ENCODE measurements at regions not wholly inside any gene's neighbourhood (a gene's known extent, or its start where the extent isn't known, plus 50 kb on each side); places are given as distances from the start of the nearest gene placed in this dataset.

DNA sequence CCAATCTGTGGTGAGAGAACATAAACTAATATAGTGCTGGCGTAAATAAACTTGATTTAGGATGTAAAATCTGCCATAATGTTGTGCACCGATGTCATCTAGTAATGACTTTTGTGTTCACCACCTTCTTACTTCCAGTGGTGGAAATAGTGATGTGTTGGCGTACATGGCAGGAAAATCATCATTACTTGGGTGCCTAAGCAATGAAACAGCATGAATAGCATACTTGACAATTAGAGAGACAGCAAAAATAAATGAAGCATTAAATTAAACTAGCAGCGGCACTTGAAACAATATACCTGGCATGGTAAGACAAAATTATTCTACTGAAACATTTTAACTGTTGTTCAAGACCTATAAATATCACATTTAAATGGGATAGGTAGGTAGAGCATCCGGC lies 73.2 kb upstream of the DSC1 start:
- DNase-seq (ENCODE audit: extremely low spot score), result no peak
- POLR2A ChIA-PET, result no interaction called here
- CTCF ChIA-PET, result no interaction called here
- TF ChIP-seq ELF4 (IDR thresholded peaks at IDR 0.05) (no peak), ARNT (IDR thresholded peaks at IDR 0.05) (no peak), FOXM1 (IDR thresholded peaks at IDR 0.05; ENCODE audit: borderline replicate concordance) (no peak), CTBP1 (IDR thresholded peaks at IDR 0.05; ENCODE audit: borderline replicate concordance) (no peak), BHLHE40 (IDR thresholded peaks at IDR 0.05; ENCODE audit: borderline replicate concordance) (no peak), SP1 (IDR thresholded peaks at IDR 0.05) (no peak), LEF1 (IDR thresholded peaks at IDR 0.05; ENCODE audit: borderline replicate concordance) (no peak), TARDBP (IDR thresholded peaks at IDR 0.05) (no peak), NFRKB (IDR thresholded peaks at IDR 0.05) (no peak), L3MBTL2 (conservative IDR thresholded peaks at IDR 0.05) (no peak), FOXK2 (IDR thresholded peaks at IDR 0.05) (no peak), SUZ12 (IDR thresholded peaks at IDR 0.05) (no peak), FOXA1 (IDR thresholded peaks at IDR 0.05) (no peak), ZNF384 (IDR thresholded peaks at IDR 0.05) (no peak), HDGF (IDR thresholded peaks at IDR 0.05; ENCODE audit: borderline replicate concordance) (no peak)
- TF ChIP-seq, protein P1, sequence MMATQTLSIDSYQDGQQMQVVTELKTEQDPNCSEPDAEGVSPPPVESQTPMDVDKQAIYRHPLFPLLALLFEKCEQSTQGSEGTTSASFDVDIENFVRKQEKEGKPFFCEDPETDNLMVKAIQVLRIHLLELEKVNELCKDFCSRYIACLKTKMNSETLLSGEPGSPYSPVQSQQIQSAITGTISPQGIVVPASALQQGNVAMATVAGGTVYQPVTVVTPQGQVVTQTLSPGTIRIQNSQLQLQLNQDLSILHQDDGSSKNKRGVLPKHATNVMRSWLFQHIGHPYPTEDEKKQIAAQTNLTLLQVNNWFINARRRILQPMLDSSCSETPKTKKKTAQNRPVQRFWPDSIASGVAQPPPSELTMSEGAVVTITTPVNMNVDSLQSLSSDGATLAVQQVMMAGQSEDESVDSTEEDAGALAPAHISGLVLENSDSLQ (IDR thresholded peaks at IDR 0.05), result no peak

DNA sequence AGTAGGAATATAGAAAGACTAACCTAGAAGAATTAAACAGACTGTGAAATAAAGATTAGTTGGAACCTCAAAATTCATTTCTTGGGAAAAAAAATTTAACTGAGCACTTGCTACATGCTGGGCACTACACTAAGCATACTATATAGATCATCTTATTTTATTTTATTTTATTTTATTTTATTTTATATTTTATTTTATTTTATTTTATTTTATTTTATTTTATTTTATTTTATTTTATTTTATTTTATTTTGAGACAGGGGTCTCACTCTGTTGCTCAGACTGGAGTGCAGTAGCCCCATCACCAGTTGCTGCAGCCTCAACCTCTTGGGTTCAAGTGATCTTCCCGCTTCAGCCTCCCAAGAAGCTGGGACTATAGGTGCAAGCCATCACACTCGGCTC lies 74.5 kb upstream of the DSC1 start:
- CTCF ChIA-PET, result interaction anchor here (0.6 kb wide), 1 partner anchor 265 kb away, joined by 3 read pairs; no protein-coding TSS in a partner anchor
- POLR2A ChIA-PET, result no interaction called here
- TF ChIP-seq FOXK2 (IDR thresholded peaks at IDR 0.05), result no peak
- no peak for DNase-seq (ENCODE audit: extremely low spot score)

DNA sequence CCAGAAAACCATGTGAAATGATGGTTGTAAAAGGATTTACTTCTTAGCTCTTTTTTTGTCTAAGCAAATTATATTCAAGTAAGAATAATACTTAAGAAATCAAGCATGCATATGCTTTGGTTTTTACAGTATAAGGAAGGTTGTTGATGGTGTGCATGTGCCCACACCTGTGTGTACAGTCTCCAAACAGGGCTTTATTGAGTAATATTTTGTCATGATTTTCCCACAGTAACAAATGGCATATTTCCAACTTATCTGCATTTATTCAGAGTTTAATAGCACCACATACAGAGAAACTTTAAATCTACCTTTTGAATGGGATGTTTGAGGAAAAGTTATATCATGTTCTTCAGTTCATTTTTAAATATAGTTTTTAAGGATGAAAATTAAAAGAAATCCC lies 76.5 kb upstream of the DSG1 start:
- TF ChIP-seq SP1 (IDR thresholded peaks at IDR 0.05) (no peak), ELF4 (IDR thresholded peaks at IDR 0.05) (no peak), FOXM1 (IDR thresholded peaks at IDR 0.05; ENCODE audit: borderline replicate concordance) (no peak), ZNF384 (IDR thresholded peaks at IDR 0.05) (no peak), LEF1 (IDR thresholded peaks at IDR 0.05; ENCODE audit: borderline replicate concordance) (no peak), BHLHE40 (IDR thresholded peaks at IDR 0.05; ENCODE audit: borderline replicate concordance) (no peak), ARNT (IDR thresholded peaks at IDR 0.05) (no peak)
- ChIA-PET CTCF (interaction anchor here (0.6 to 3.4 kb wide), 14 partner anchors 8 to 241 kb away, joined by 3 to 14 read pairs (median 5); no protein-coding TSS in a partner anchor), POLR2A (interaction anchor here (1.2 kb wide), 1 partner anchor 199 kb away, joined by 3 read pairs; the partner anchor contains the start of gene DSC3)
- no peak for DNase-seq (ENCODE audit: extremely low spot score)

- ChIA-PET CTCF (interaction anchor here (0.6 to 3.4 kb wide), 18 partner anchors 9 to 245 kb away, joined by 3 to 14 read pairs (median 4); no protein-coding TSS in a partner anchor), POLR2A (interaction anchor here (1.2 kb wide), 1 partner anchor 200 kb away, joined by 3 read pairs; the partner anchor contains the start of gene DSC3)
- peak; percentile 81 for DNase-seq (ENCODE audit: extremely low spot score)
- no peak for TF ChIP-seq CTBP1 (IDR thresholded peaks at IDR 0.05; ENCODE audit: borderline replicate concordance)
- no peak for TF ChIP-seq ARNT (IDR thresholded peaks at IDR 0.05)
- TF ChIP-seq FOXK2 (IDR thresholded peaks at IDR 0.05), result no peak
- TF ChIP-seq SP1 (IDR thresholded peaks at IDR 0.05), result no peak
- TF ChIP-seq SUZ12 (IDR thresholded peaks at IDR 0.05), result no peak
- TF ChIP-seq HDGF (IDR thresholded peaks at IDR 0.05; ENCODE audit: borderline replicate concordance), result no peak
- TF ChIP-seq, protein P1 (IDR thresholded peaks at IDR 0.05), result no peak
- TF ChIP-seq ELF4 (IDR thresholded peaks at IDR 0.05), result no peak
- no peak for TF ChIP-seq NFRKB (IDR thresholded peaks at IDR 0.05)
- no peak for TF ChIP-seq TARDBP (IDR thresholded peaks at IDR 0.05)
- TF ChIP-seq ZNF384 (IDR thresholded peaks at IDR 0.05), result no peak
- TF ChIP-seq LEF1 (IDR thresholded peaks at IDR 0.05; ENCODE audit: borderline replicate concordance), result no peak
- TF ChIP-seq BHLHE40 (IDR thresholded peaks at IDR 0.05; ENCODE audit: borderline replicate concordance), result no peak
- TF ChIP-seq FOXA1 (IDR thresholded peaks at IDR 0.05), result no peak
- no peak for TF ChIP-seq L3MBTL2 (conservative IDR thresholded peaks at IDR 0.05)
- TF ChIP-seq FOXM1 (IDR thresholded peaks at IDR 0.05; ENCODE audit: borderline replicate concordance), result no peak
These were observed 76.0 kb upstream of the DSG1 start for GRCh38 chr18:31241900-31242409.

- CTCF ChIA-PET, result interaction anchor here (1.6 to 3.4 kb wide), 2 partner anchors 12 to 18 kb away, joined by 4 to 14 read pairs; no protein-coding TSS in a partner anchor
- no peak for DNase-seq (ENCODE audit: extremely low spot score)
- TF ChIP-seq HDGF (IDR thresholded peaks at IDR 0.05; ENCODE audit: borderline replicate concordance), result no peak
- no peak for TF ChIP-seq CTBP1 (IDR thresholded peaks at IDR 0.05; ENCODE audit: borderline replicate concordance)
- no peak for TF ChIP-seq FOXM1 (IDR thresholded peaks at IDR 0.05; ENCODE audit: borderline replicate concordance)
- TF ChIP-seq ARNT (IDR thresholded peaks at IDR 0.05), result no peak
- TF ChIP-seq ELF4 (IDR thresholded peaks at IDR 0.05), result no peak
- TF ChIP-seq BHLHE40 (IDR thresholded peaks at IDR 0.05; ENCODE audit: borderline replicate concordance), result no peak
- TF ChIP-seq LEF1 (IDR thresholded peaks at IDR 0.05; ENCODE audit: borderline replicate concordance), result no peak
- TF ChIP-seq FOXK2 (IDR thresholded peaks at IDR 0.05), result no peak
- TF ChIP-seq TARDBP (IDR thresholded peaks at IDR 0.05), result no peak
- TF ChIP-seq FOXA1 (IDR thresholded peaks at IDR 0.05), result no peak
- no peak for TF ChIP-seq SP1 (IDR thresholded peaks at IDR 0.05)
- TF ChIP-seq SUZ12 (IDR thresholded peaks at IDR 0.05), result no peak
- no peak for TF ChIP-seq ZNF384 (IDR thresholded peaks at IDR 0.05)
- TF ChIP-seq NFRKB (IDR thresholded peaks at IDR 0.05), result no peak
- TF ChIP-seq, protein P1 (IDR thresholded peaks at IDR 0.05), result no peak
- no peak; the same call in 1 of the 2 replicates for TF ChIP-seq L3MBTL2 (conservative IDR thresholded peaks at IDR 0.05)
- POLR2A ChIA-PET, result interaction anchor here (2.7 kb wide), 1 partner anchor 202 kb away, joined by 12 read pairs; the partner anchor contains the start of gene DSC3
These were observed 74.0 kb upstream of the DSG1 start for GRCh38 chr18:31243740-31244512.
